HG03095 (cell line): ENCODE measurements at regions not wholly inside any gene's neighbourhood (a gene's known extent, or its start where the extent isn't known, plus 50 kb on each side); places are given as distances from the start of the nearest gene placed in this dataset.

Experiments
- ATAC-seq: cut with Tn5 transposase; IDR thresholded peaks from one replicate; pipeline ENCODE4 v1.9.1; 2021; ENCODE audit warnings: moderate library complexity; ENCODE audit not compliant: unreplicated experiment

DNA sequence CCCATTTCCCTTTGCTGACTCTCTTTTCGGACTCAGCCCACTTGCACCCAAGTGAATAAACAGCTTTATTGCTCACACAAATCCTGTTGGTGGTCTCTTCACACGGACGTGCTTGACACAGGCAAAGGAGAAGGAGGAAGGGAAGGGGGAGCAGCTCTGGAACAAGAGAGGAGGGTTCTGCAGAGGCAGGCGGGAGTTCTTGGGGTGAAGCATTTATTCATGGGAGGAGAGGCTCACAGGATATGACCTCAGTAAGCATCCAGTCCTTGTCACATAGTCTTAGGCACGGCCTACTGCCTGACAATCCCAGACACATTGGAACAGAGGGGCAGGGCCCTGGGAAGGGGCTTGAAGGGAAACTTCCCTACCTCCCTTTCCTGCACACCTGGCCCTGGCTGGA is 171.7 kb upstream of the HS6ST1 start:
- no peak for ATAC-seq

DNA sequence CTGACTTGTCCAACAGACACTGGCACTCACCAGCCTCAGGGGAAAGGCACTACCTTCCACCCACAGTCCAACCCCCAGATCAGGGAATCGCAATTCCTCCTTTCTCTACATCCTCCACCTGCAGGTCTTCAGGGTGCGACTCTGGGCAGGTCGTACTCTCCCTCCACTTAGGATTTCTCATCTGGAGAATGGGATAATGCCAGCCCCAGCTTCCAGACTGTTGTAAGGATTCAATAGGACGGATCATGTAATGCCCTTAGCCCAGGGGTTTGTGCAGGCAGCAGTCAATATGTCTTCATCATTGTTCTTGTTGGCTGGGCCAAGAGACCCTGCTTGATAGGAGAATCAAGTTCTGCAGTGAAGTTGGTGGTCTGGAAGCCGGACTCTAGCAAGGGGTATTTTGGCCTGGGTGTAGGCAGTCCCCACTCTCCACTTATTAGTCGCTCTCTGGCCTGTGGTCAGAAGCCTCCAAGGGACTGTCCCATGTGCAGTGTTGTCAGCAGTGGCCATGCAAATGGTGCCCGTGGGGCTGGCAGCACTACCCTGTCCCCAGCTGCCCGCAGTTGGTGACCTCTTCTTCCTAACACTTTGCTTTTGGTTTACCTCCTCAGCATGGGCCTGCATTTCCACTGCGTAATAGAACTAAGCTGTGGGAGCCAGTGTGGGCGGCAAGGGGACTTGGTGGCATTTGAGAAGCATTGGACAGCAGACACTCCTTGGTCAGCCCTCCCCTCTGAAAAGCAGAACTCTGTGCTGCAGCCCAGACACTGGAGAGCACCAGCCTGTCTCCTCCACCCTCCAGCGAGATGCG is 172.4 kb upstream of the HS6ST1 start:
- no peak for ATAC-seq

DNA sequence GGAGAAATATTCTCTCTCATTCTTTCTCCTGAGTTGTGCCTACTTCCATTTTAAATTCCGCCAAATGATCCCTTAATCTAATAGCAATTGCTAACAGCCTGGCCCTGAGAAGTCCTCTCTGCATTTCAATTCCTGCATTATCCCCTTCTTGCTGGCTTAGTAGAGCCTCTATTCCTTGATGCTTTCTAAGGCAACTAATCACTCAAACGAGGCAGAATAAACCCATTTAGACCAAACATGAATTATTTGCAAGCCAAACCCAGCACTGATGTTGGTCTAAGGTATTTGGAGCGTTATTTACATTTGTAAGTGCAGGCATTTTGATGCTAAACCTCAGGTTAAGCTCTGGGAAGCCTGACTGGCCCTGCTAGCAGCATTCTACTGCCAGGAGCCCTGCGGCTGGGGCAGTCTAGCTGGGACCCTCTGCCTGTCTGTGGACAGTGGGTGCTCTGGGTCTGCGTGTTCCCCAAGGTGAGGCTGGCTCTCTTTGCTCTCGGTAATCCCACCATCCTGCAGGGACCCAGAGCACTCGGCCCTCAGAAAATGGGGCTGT is 173.1 kb upstream of the HS6ST1 start:
- no peak for ATAC-seq

DNA sequence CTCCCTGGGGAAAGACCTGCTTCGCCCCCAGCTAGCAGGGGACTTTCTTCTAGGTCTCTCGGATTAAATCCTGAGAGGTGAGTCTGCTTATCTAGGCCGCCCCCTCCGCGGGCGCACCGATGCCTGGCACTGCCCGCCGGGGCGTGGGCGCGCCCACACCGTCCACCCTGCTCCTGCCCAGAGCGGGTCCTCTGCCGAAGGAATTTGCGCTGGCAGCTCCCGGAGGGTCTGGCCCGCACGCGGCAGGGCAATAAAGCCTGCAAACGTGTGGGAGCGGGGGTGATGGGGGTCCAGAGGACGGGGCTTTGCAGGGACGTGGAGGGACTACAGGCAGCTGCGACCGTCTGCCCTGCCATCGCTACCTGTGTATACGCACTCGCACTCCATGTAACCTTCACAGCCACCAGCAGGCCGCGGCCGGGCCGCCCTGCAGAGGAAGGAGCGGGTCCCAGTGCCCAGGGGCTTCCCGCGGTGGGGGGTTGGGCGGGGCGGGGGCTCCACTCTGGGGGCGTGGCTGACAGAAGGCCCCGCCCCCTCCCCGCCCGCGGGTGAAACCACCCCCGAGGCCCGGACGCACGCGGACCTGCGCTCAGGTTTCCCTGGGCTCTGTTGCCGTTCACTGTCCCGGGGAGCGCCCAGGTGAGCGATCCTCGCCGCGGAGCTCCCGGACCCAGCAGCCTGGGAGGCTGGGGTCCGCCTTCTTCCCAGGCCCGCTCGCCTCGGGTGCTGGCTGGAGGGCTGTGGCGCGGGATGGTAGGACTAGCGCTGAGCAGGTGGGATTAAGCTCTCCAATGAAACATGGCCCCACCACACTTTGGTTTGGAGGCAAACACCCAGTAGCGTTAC is 174.5 kb upstream of the HS6ST1 start:
- no peak for ATAC-seq

DNA sequence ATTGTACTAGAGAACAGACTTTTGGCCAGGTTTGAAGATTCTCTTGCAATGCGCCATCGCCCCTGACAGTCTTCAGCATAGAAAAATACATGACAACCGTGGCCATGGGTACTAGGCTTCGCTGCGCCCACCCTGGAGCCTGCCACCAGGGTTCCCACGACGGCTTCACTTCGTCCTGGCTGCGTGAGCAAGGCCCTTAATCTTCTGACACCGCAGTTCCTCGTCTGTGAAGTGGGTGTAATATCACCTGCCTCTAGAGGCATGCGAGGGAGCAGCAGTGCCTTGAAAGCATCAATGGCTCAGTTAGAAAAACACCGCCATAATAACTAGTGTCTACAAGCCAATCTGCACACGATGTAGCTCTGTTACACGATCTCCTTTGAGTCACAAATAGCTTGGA is 175.2 kb upstream of the HS6ST1 start:
- no peak for ATAC-seq

DNA sequence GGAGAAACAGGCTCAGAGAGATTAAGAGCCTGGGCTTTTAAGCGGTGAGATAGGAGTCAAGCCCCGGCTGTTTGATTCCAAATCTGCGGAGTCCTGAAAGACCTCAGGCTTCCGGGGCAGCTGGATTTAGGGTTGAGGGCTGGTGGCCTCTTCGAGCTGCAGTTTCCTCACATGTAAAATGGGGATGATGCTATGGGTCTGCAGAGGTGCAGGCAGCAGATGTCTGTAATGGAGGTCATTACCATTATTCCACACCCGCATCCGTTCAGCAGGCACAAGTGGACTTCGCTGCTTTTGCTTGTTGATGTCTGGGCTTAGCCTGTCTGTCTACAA is 175.6 kb upstream of the HS6ST1 start:
- no peak for ATAC-seq

DNA sequence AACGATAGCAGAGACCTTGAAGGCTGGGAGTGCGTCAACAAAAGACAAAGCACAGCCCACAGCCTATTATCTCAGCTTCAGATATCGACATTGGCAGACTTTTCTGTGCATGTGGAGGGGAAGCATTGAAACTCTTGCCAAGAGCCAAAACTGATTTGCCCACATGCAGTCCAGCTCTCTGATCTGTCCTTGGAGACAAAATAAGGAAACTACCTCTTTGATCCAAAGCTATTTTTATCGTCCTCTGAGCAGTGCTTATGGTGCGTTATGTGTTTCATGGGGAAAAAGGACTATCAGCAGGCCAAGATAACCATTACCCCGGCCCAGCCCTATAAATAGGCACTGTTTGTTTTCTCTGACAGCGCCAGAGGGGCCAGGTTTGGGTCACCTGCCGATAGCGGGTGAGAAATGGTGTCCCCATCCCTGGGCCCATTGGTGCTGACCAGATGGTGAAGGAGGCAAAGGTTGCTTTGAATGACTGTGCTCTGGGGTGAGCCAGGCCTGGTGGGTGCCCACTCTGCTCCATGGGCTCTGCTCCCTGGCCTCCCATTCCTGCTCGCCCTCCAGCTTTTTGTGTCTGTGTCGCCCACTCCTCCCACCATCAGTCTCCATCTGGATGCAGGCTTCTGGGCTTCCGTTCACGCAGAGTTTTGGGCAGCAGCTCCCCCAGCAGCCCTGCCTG is 176.1 kb upstream of the HS6ST1 start:
- ATAC-seq = no peak

DNA sequence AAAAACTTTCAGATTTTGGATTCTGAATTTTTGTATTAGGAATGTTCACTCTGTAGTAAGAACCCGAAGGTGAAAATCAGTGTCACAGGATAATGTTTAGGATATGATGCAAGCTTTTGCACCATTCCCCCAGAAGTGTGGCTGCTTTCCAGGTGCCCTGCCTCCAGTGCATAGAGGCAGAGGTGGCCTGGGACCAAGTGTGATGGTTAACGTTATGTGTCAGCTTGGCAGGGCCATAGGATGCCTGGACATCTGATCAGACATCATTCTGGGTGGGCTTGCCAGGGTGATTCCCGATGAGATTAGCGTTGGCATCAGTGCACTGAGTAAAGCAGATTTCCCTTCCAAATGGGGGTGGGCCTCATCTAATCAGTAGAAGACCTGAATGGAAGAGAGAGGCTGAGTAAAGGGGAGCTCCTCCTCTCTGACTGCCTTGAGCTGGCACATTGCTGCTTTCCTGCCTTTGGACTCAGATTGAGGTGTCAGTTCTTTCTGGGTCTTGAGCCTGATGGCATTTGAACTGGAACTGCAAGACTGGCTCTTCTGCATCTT is 177.4 kb upstream of the HS6ST1 start:
- ATAC-seq = no peak

DNA sequence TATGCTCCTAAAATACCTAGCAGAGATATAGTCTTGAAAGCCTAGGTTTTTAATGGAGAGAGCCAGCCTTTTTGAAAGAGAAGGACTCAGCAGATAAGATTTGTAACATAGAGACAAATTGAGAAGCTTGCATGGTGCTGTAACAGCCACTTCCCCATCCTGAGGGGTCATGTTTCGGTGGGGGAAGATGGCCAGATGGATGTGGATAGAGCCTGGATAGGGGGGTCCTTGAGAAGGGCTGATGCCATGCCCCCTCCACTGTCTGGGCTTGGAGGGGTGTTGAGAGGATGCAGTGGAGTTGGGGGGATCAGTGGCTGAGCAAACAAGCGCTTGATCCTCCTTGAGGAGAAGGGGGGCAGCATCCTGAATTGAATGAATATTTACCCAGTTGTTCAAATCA is 178.0 kb upstream of the HS6ST1 start:
- no peak for ATAC-seq

DNA sequence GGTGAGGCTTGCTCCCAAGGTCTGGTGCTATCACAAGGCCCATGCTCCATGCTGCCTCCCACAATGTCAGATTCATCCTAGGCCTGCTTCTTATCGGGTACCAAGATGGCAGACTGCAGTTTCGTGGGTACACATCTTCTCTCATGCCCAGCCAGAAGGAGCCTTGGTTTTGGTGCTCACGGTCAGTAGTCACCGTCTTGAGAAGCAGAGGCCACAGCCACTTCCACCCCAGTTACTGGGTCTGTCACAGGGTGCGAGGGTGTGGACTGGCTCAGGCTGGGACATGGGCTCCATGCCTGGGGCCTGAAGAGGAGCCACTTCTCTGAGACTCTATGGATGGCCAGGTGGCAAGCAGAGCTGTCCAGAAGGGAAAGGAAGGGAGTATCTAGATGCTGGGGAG is 178.8 kb upstream of the HS6ST1 start:
- ATAC-seq = no peak

DNA sequence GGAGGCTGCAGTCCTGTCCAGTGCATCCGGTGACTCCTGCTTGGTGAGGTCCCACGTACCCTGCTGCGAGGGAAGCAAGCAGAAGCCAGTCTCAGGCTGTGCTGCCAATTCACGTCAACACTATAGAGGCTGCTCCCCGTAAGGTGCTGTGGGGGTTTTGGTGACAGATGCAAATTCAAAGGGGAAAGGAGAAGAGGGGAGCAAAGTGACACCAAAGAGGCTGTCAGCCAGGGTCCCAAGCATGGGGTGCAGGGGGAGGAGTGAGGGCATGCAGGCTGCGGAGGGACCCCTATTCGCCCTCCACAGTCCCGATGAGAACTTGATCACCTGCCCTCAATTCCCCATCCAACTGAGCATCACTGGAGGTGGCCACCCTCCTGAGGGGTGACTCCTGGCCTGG is 179.4 kb upstream of the HS6ST1 start:
- no peak for ATAC-seq

DNA sequence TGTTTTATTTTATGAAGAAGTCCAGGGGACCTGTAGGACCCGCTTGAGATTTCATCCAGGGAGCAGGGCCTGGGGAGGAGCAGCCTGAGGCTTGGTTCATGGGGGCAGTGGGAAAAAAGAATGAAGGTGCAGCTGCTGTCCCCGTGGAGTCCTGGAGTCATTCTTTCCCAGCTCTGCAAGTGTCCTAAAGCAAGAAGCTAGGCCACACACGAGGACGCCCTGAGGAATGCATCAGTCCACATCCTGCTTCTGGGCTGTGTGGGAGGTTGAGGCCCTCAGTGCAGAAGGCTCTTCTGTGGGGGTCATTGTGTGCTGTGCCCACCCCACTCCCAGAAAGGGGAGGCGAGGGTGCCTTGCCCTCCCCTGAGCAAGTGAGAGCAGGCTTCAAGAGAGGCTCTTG is 179.9 kb upstream of the HS6ST1 start:
- no peak for ATAC-seq

DNA sequence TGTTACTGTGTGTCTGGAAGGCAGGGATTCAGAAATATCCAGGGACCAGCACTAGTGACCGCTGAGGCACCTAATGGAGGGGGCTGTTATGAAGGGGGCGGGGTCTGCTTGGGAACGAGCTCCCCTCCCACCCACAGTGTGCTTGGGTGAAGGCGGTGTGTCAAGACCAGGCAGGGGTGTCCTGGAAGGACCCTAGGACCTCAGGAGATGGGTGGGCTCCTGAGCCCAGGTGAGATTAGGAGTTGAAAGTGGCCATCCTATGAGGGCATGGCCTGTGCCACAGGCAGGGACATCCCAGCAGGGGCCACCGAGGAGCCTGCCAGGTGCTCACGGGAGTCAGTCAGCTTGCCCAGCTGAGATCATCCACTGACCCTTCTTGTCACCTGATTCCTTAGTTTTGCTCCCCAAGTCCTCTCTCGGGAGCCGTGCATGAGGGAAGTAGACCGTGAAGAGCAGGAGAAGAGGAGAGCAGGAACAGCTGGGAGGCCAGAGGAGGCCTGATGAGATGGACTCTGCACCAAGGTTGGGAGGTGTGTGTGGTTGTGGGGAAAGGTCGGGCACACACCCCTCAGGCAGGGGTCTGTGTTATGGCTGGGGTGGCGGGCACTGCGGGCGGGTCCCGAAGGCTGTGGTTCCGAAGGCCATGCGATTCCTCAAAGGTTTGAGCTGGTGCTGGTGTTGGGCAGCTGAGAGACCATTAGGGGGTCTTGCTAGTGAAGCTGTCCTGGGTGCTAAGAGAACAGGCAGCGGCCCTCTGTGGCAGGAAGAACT is 180.9 kb upstream of the HS6ST1 start:
- ATAC-seq = no peak

DNA sequence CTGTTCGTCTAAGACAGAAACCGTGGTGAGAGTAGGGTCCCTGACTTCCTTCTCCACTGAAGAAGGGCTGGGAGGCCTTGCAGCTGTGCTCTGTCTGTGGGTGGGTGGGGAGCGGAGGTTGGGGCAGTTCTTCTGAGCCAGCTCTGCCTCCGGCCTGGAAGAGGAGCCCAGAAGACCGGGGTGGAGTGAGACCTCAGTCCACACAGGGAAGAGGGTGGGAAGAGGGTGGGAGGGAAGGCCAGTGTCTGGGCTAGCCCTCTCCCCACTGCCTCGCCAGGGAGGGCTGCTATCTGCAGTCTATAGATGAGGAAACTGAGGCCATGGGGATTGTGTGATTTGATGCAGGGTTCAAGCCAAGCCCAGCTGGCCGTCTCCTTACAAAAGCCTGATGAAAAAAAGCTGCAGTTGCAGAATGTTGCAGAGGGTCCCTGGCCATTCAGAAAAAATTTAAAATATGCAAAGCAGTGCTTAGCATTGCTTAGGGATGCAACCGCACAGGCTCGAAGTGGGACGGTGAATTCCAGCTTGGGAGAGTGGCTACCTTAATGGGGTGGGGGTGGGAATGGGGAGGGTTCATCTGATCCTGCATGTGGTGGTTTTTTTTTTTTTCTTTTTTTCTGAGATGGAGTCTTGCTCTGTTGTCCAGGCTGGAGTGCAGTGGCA is 181.6 kb upstream of the HS6ST1 start:
- ATAC-seq = no peak

DNA sequence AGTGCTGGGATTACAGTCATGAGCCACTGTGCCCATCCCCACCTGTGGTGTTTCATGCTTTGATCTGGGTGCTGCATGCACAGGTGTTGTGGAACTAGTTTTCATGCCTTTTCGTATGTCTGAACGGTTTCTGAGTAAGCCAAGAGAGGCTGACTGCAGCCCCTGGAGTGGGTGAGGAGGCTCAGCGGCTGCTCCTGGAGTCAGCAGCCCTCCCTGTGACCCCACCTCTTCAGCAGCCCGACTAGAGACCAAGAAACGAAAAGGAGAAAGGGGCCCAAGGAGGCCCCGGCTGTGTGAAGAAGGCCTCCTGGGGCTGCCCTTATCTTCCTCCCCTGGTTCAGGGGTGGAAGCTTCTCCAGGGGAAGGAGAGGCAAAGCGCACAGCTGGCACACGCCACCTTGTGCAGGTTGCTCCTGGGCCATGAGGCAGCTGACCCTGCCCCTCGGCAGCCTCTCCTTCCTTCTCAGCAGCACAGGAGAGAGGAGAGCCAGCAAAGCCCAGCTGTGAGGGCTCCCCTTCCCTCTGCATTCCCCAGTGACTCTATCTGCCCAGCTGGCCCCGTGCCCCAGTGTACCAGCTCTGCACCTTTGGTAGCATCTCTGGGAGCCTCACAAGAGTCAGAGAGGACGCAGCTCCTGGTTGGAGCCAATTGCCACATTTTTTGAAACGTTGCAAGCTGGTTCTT is 182.5 kb upstream of the HS6ST1 start:
- ATAC-seq = no peak

DNA sequence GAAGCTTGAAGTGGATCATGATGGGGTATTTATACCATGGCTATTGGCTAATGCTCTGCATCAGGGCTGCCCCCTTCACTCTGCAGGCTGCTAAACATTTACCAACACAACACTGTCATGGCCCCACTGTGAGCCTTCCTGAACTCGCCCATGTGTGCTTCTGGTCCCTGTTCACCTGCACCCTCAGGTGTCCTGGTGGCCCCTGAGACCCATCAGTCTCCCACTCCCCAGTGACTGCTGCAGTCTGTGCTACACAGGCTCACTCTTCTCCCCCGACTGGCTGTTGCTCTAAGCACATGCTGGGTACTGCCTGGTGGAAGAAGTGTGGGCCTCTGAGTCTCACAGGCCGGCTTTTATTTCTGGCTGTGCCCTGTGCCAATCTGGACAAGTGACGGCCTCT is 183.0 kb upstream of the HS6ST1 start:
- ATAC-seq = no peak

DNA sequence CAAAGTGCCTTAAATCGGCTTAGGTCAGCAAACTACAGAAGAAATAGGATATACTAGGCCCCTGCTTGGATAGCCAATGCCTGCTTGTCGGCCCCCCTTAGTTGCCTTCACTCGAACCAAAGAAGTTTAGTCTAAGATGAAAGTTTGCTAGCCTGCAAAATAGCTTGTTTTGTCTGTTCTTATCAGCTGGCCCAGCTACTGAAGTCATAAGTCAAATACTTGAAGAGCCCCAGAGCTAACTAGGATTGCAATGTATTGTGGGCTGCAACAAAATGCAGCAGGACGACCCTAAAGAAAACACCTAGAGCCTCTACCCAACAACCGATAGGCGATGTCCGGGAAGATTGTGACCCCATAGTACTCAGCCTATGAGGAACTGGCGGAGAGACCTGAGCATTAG is 183.5 kb upstream of the HS6ST1 start:
- no peak for ATAC-seq

DNA sequence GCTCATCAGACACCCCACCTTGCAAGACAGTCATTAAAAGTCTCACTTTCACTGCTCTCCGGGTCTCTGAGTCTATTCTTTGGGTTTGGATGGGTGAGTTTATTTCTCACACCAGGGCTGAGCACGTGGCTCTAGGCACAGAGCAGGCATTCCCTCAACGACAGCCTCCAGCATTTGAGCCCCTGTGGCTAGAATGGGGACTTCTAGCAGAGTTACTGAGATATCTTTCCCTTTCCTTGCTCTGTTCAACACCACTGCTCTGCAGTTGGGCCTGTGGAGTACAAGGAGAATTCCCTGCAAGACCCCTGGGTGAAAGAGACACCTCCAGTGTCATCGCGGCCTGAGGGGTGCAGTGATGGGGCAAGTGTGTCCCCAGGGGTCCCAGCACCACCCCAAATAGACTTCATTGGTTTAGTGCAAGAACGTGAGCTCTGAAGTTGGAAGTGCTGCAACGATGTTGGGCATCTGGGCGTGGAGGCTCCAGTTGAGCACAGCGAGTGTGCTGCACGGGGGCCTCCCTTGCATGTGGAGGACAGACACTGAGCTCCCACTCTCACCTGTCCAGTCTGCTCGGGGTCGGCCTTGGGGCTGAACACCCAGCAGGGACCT is 184.1 kb upstream of the HS6ST1 start:
- ATAC-seq = no peak
